DOHH2 (cell line): ENCODE measurements at regions not wholly inside any gene's neighbourhood (a gene's known extent, or its start where the extent isn't known, plus 50 kb on each side); places are given as distances from the start of the nearest gene placed in this dataset.

Source experiments
- H3F3A ChIP-seq: fragments of 200-600 bp; sonication (generic), shearing (Covaris generic); 2 replicates; pipeline ENCODE4 v1.6.0; 2016; ENCODE audit warnings: antibody characterized with exemption, mild to moderate bottlenecking; ENCODE audit not compliant: control insufficient read depth, insufficient read depth
- H3K27ac ChIP-seq: fragments of 200-600 bp; sonication (generic); 2 replicates; pipeline ENCODE4 v1.5.1; 2014; ENCODE audit warnings: low read depth, mild to moderate bottlenecking, low read length, moderate library complexity
- H3K27me3 ChIP-seq: fragments of 200-600 bp; sonication (generic); 2 replicates; pipeline ENCODE4 v1.6.1; 2014; ENCODE audit warnings: mild to moderate bottlenecking, low read length, mixed read lengths; ENCODE audit not compliant: control insufficient read depth
- H3K36me3 ChIP-seq: fragments of 200-600 bp; sonication (generic); 2 replicates; pipeline ENCODE4 v1.6.1; 2014; ENCODE audit warnings: mild to moderate bottlenecking, low read length, moderate library complexity, mixed read lengths; ENCODE audit not compliant: control insufficient read depth
- H3K4me1 ChIP-seq: fragments of 200-600 bp; sonication (generic); 2 replicates; pipeline ENCODE4 v1.6.1; 2014; ENCODE audit warnings: mild to moderate bottlenecking, low read length, mixed read lengths; ENCODE audit not compliant: control insufficient read depth
- H3K4me2 ChIP-seq: fragments of 200-600 bp; sonication (generic); 2 replicates; pipeline ENCODE4 v1.6.0; 2014; ENCODE audit warnings: mild to moderate bottlenecking, low read length, moderate library complexity
- H3K4me3 ChIP-seq: fragments of 200-600 bp; sonication (generic); 2 replicates; pipeline ENCODE4 v1.5.1; 2014; ENCODE audit warnings: mild to moderate bottlenecking, low read length, mixed read lengths
- H3K79me2 ChIP-seq: fragments of 200-600 bp; sonication (generic); 2 replicates; pipeline ENCODE4 v1.6.1; 2014; ENCODE audit warnings: mild to moderate bottlenecking, low read length, mixed read lengths; ENCODE audit not compliant: control insufficient read depth
- H3K9me2 ChIP-seq: fragments of 200-600 bp; sonication (generic); replicated peaks from 2 replicates; pipeline ENCODE4 v1.6.1; 2014; ENCODE audit warnings: mild to moderate bottlenecking, low read length, mixed read lengths; ENCODE audit not compliant: control insufficient read depth
- H3K9me3 ChIP-seq: fragments of 200-600 bp; sonication (generic); 2 replicates; pipeline ENCODE4 v1.6.1; 2014; ENCODE audit warnings: antibody characterized with exemption, low read length, mixed read lengths; ENCODE audit not compliant: control insufficient read depth, insufficient read depth
- H4K20me1 ChIP-seq: fragments of 200-600 bp; sonication (generic); 2 replicates; pipeline ENCODE4 v1.6.0; 2014; ENCODE audit warnings: low read depth, mild to moderate bottlenecking, antibody characterized with exemption, low read length, moderate library complexity; ENCODE audit not compliant: control insufficient read depth, insufficient read depth
- EZH2phosphoT487 ChIP-seq: fragments of 200-600 bp; sonication (generic); IDR thresholded peaks from 2 replicates; pipeline ENCODE4 v1.6.1; 2017; ENCODE audit warnings: borderline replicate concordance, mild to moderate bottlenecking, antibody characterized with exemption, low read length, moderate library complexity, mixed read lengths
- TF ChIP-seq, protein P1 (sequence below): fragments of 200-600 bp; sonication (generic); IDR thresholded peaks from one replicate; pipeline ENCODE4 v1.5.1; 2014; ENCODE audit warnings: antibody characterized with exemption, mild to moderate bottlenecking, low read depth, low read length; ENCODE audit not compliant: poor library complexity, severe bottlenecking

DNA sequence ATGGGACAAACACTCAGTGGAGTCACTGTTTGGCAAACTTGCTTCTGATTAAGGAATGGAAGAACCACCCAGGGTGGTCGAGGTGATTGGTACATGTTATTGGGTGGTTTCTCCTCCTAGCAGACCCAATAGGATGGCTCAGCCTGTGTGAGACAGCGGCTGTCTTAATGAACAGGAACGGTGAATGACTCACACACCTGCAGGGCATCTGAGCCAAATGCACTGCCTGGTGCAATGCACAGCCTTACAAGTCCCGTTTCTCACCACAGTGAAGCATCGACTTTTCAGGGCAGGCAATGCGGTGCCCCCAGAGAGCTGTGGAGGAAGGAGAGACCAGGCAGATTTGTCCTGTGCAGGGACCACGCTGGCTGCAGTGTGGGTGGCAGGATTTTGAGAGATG, 238.5 kb downstream of the FGF9 start:
- Histone ChIP-seq H3K4me1 (no peaks in the 10 kb centered on the region), H3K4me2 (no peak overlapping the region), H3K4me3 (no peak overlapping the region), H3F3A (no peaks in the 10 kb centered on the region), H3K9me2 (no peaks in the 10 kb centered on the region), H3K27ac (no peak overlapping the region), H3K79me2 (no peaks in the 10 kb centered on the region), H4K20me1 (no peaks in the 10 kb centered on the region), H3K9me3 (peaks cover 3% of the 10 kb centered on the region; the same call in 1 of the 2 replicates), H3K36me3 (no peaks in the 10 kb centered on the region), H3K27me3 (no peaks in the 10 kb centered on the region)
- TF ChIP-seq, protein P1, sequence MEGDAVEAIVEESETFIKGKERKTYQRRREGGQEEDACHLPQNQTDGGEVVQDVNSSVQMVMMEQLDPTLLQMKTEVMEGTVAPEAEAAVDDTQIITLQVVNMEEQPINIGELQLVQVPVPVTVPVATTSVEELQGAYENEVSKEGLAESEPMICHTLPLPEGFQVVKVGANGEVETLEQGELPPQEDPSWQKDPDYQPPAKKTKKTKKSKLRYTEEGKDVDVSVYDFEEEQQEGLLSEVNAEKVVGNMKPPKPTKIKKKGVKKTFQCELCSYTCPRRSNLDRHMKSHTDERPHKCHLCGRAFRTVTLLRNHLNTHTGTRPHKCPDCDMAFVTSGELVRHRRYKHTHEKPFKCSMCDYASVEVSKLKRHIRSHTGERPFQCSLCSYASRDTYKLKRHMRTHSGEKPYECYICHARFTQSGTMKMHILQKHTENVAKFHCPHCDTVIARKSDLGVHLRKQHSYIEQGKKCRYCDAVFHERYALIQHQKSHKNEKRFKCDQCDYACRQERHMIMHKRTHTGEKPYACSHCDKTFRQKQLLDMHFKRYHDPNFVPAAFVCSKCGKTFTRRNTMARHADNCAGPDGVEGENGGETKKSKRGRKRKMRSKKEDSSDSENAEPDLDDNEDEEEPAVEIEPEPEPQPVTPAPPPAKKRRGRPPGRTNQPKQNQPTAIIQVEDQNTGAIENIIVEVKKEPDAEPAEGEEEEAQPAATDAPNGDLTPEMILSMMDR, result no peak
- no peak for TF ChIP-seq EZH2phosphoT487

DNA sequence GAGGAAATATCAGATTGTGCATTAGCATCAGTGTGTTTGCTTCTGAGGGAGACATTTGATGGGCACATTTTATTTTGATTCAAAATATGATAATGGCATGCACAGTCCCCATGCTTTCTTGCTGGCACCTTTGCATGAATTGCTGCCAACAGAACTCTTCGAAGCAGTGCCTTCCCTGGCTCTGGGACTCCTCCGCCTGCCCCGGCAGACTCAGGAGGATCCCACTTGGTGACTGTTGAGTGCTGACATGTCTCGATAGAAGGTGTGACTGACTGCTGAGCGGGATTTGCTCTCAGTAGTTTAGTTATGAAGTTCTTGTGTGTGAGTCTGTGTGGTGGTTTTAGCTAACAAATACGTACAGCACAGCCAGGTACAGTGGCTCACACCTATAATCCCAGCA, 239.7 kb downstream of the FGF9 start:
- Histone ChIP-seq H3K79me2 (no peaks in the 10 kb centered on the region), H3K4me3 (no peak overlapping the region), H3F3A (no peaks in the 10 kb centered on the region), H3K27ac (no peak overlapping the region), H3K27me3 (no peaks in the 10 kb centered on the region), H4K20me1 (no peaks in the 10 kb centered on the region), H3K36me3 (no peaks in the 10 kb centered on the region), H3K4me2 (no peak overlapping the region), H3K9me2 (no peaks in the 10 kb centered on the region), H3K4me1 (no peaks in the 10 kb centered on the region), H3K9me3 (peaks cover 3% of the 10 kb centered on the region; the same call in 1 of the 2 replicates)
- TF ChIP-seq, protein P1, result no peak
- no peak for TF ChIP-seq EZH2phosphoT487

DNA sequence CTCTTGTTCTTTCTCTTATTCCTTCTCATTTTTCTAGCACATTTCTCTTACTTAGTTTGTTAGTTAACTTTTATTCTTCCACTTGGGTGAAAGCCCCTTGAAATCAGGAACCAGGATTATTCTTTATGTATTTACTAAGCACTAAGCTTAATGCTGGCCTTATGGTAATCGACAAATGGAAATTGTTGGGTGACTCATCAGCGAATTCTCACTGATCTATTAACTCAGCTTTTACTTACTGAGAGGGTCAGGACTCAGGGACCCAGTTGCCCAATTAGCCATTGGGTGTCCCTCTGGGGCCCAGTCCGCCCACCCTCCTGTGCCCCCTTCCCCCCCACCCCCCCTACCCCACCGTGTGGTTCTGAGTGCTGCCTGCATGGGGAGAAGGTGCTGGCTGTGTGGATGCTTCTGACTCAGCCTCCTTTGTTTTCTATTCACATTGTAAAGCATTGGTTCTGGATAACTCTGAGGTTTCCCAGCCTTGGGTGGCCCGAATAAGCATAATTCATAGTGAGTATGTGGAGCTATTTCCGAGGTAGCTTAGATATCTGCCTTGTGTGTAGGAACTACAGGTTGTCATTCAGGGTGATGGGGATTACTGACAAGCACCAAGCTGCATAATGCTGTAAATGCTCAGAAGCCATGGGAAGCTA, 240.9 kb downstream of the FGF9 start:
- Histone ChIP-seq H3F3A (no peaks in the 10 kb centered on the region), H3K4me2 (no peak overlapping the region), H3K27ac (no peak overlapping the region), H4K20me1 (no peaks in the 10 kb centered on the region), H3K79me2 (no peaks in the 10 kb centered on the region), H3K27me3 (no peaks in the 10 kb centered on the region), H3K4me1 (no peaks in the 10 kb centered on the region), H3K9me3 (peaks cover 3% of the 10 kb centered on the region; the same call in 1 of the 2 replicates), H3K36me3 (no peaks in the 10 kb centered on the region), H3K9me2 (no peaks in the 10 kb centered on the region), H3K4me3 (no peak overlapping the region)
- TF ChIP-seq EZH2phosphoT487, result no peak
- TF ChIP-seq, protein P1, result no peak
